ENCODE measurements at regions not wholly inside any gene's neighbourhood (a gene's known extent, or its start where the extent isn't known, plus 50 kb on each side); places are given as distances from the start of the nearest gene placed in this dataset.

- POLR2A ChIA-PET = no interaction called here
- no peaks in the 10 kb centered on the region for H3K36me3 ChIP-seq (ENCODE audit: insufficient read depth, low read length)
- no peaks in the 10 kb centered on the region for H3K9me3 ChIP-seq (ENCODE audit: low read length)
- BruUV-seq (replicated peaks) = no TSS peak
- H3K9me2 ChIP-seq (ENCODE audit: insufficient read depth, low read length) = no peaks in the 10 kb centered on the region
- no peak overlapping the region for H3K4me2 ChIP-seq (ENCODE audit: low read length)
- H3K4me3 ChIP-seq (ENCODE audit: low read depth, low read length, poor library complexity, severe bottlenecking) = no peak overlapping the region
- intact Hi-C loops (cut with micrococcal nuclease; ENCODE audit: unreplicated experiment) = no loop called here
- CTCF ChIA-PET (ENCODE audit: unreplicated experiment) = no interaction called here
- no peak for DNase-seq (ENCODE audit: low spot score)
- no peak overlapping the region for H3K27ac ChIP-seq (ENCODE audit: low read depth, low read length, poor library complexity, severe bottlenecking)
- no peaks in the 10 kb centered on the region for H4K20me1 ChIP-seq (ENCODE audit: insufficient read depth, low read length)
- H3K79me2 ChIP-seq (ENCODE audit: insufficient read depth, low read depth, low read length) = no peaks in the 10 kb centered on the region
- TF ChIP-seq EZH2phosphoT487 (IDR thresholded peaks at IDR 0.05; ENCODE audit: borderline replicate concordance, low read depth, low read length) = no peak
- TF ChIP-seq CTCF (conservative IDR thresholded peaks at IDR 0.05; ENCODE audit: low read length) = no peak
- no peaks in the 10 kb centered on the region for H3K4me1 ChIP-seq (ENCODE audit: insufficient read depth, low read length, poor library complexity, severe bottlenecking)
- no peak overlapping the region for H2AFZ ChIP-seq (ENCODE audit: low read length)
These were observed 387.4 kb upstream of the PTBP2 start for GRCh38 chr1:96334236-96334557.

- CTCF ChIA-PET (ENCODE audit: unreplicated experiment) = no interaction called here
- no peaks in the 10 kb centered on the region for H3K9me2 ChIP-seq (ENCODE audit: insufficient read depth, low read length)
- H2AFZ ChIP-seq (ENCODE audit: low read length) = no peak overlapping the region
- H4K20me1 ChIP-seq (ENCODE audit: insufficient read depth, low read length) = no peaks in the 10 kb centered on the region
- no peaks in the 10 kb centered on the region for H3K79me2 ChIP-seq (ENCODE audit: insufficient read depth, low read depth, low read length)
- no peak overlapping the region for H3K4me2 ChIP-seq (ENCODE audit: low read length)
- TF ChIP-seq CTCF (conservative IDR thresholded peaks at IDR 0.05; ENCODE audit: low read length) (no peak), EZH2phosphoT487 (IDR thresholded peaks at IDR 0.05; ENCODE audit: borderline replicate concordance, low read depth, low read length) (no peak)
- H3K9me3 ChIP-seq (ENCODE audit: low read length) = no peaks in the 10 kb centered on the region
- no peaks in the 10 kb centered on the region for H3K4me1 ChIP-seq (ENCODE audit: insufficient read depth, low read length, poor library complexity, severe bottlenecking)
- intact Hi-C loops (cut with micrococcal nuclease; ENCODE audit: unreplicated experiment) = no loop called here
- no peak overlapping the region for H3K27ac ChIP-seq (ENCODE audit: low read depth, low read length, poor library complexity, severe bottlenecking)
- no peak overlapping the region for H3K4me3 ChIP-seq (ENCODE audit: low read depth, low read length, poor library complexity, severe bottlenecking)
- POLR2A ChIA-PET = no interaction called here
- no TSS peak for BruUV-seq (replicated peaks)
- DNase-seq (ENCODE audit: low spot score) = no peak
- no peaks in the 10 kb centered on the region for H3K36me3 ChIP-seq (ENCODE audit: insufficient read depth, low read length)
These were observed 383.0 kb upstream of the PTBP2 start for GRCh38 chr1:96338622-96339021.

- Histone ChIP-seq H3K36me3 (ENCODE audit: insufficient read depth, low read length) (no peaks in the 10 kb centered on the region), H3K9me3 (ENCODE audit: low read length) (no peaks in the 10 kb centered on the region), H3K4me1 (ENCODE audit: insufficient read depth, low read length, poor library complexity, severe bottlenecking) (no peaks in the 10 kb centered on the region), H3K9me2 (ENCODE audit: insufficient read depth, low read length) (no peaks in the 10 kb centered on the region), H3K4me2 (ENCODE audit: low read length) (no peak overlapping the region), H4K20me1 (ENCODE audit: insufficient read depth, low read length) (no peaks in the 10 kb centered on the region), H3K27ac (ENCODE audit: low read depth, low read length, poor library complexity, severe bottlenecking) (no peak overlapping the region), H2AFZ (ENCODE audit: low read length) (no peak overlapping the region), H3K4me3 (ENCODE audit: low read depth, low read length, poor library complexity, severe bottlenecking) (no peak overlapping the region), H3K79me2 (ENCODE audit: insufficient read depth, low read depth, low read length) (no peaks in the 10 kb centered on the region)
- CTCF ChIA-PET (ENCODE audit: unreplicated experiment) = no interaction called here
- POLR2A ChIA-PET = no interaction called here
- intact Hi-C loops (cut with micrococcal nuclease; ENCODE audit: unreplicated experiment) = no loop called here
- no peak for DNase-seq (ENCODE audit: low spot score)
- BruUV-seq (replicated peaks) = no TSS peak
- TF ChIP-seq CTCF (conservative IDR thresholded peaks at IDR 0.05; ENCODE audit: low read length) = no peak
- TF ChIP-seq EZH2phosphoT487 (IDR thresholded peaks at IDR 0.05; ENCODE audit: borderline replicate concordance, low read depth, low read length) = no peak
These were observed 380.9 kb upstream of the PTBP2 start for GRCh38 chr1:96340686-96341085.

Measured in OCI-LY7 (cell line).